ENCODE measurements at regions not wholly inside any gene's neighbourhood (a gene's known extent, or its start where the extent isn't known, plus 50 kb on each side); places are given as distances from the start of the nearest gene placed in this dataset.
"Not testable (repeated sequence)": the region's sequence is repeated elsewhere in the genome, so short reads cannot be mapped to it uniquely, and the experiment has no call there.

GRCh38 chr9:78424299-78424698 is 127.4 kb downstream of the PSAT1 start:
- Mint-ChIP-seq H3K27ac (no peak overlapping the region), H3K4me1 (peaks cover 8% of the 10 kb centered on the region), H3K9me3 (peaks cover 4 to 7% of the 10 kb centered on the region in 2 donors), H3K27me3 (peaks cover 7% of the 10 kb centered on the region), H3K4me3 (no peak overlapping the region)
- DNase-seq (no peak), ATAC-seq (no peak)

- peaks cover 8% of the 10 kb centered on the region for H3K4me1 Mint-ChIP-seq
- DNase-seq, result no peak
- H3K27ac Mint-ChIP-seq, result no peak overlapping the region
- no peak overlapping the region for H3K4me3 Mint-ChIP-seq
- H3K27me3 Mint-ChIP-seq, result peaks cover 7% of the 10 kb centered on the region
- peaks cover 4 to 18% of the 10 kb centered on the region in 2 donors for H3K9me3 Mint-ChIP-seq
- no peak for ATAC-seq
Measured at GRCh38 chr9:78428640-78429039, 131.7 kb downstream of the PSAT1 start.

- Mint-ChIP-seq H3K27ac (no peak overlapping the region), H3K4me3 (no peak overlapping the region), H3K9me3 (peaks cover 4 to 18% of the 10 kb centered on the region in 2 donors), H3K4me1 (peaks cover 8% of the 10 kb centered on the region), H3K27me3 (peaks cover 7% of the 10 kb centered on the region)
- ATAC-seq, result no peak
- no peak for DNase-seq
Measured at GRCh38 chr9:78430387-78430786, 133.5 kb downstream of the PSAT1 start.

- H3K4me1 Mint-ChIP-seq, result not testable (repeated sequence)
Measured at GRCh38 chr9:78431039-78431438, 134.1 kb downstream of the PSAT1 start.

GRCh38 chr9:78436873-78437272 is 139.9 kb downstream of the PSAT1 start:
- Mint-ChIP-seq H3K9me3 (no peaks in the 10 kb centered on the region), H3K4me1 (no peaks in the 10 kb centered on the region)

More at GRCh38 chr9:78431039-78431438, 134.1 kb downstream of the PSAT1 start:
- not testable (repeated sequence) for H3K4me3 Mint-ChIP-seq, H3K27ac Mint-ChIP-seq, DNase-seq, H3K27me3 Mint-ChIP-seq, ATAC-seq
- peaks cover 4 to 18% of the 10 kb centered on the region in 2 donors for H3K9me3 Mint-ChIP-seq

GRCh38 chr9:78437296-78437695 is 140.4 kb downstream of the PSAT1 start:
- Mint-ChIP-seq H3K27me3 (peaks cover 41% of the 10 kb centered on the region), H3K4me1 (no peaks in the 10 kb centered on the region), H3K9me3 (no peaks in the 10 kb centered on the region), H3K4me3 (no peak overlapping the region), H3K27ac (no peak overlapping the region)
- no peak for ATAC-seq
- DNase-seq, result no peak

More at GRCh38 chr9:78436873-78437272, 139.9 kb downstream of the PSAT1 start:
- H3K27me3 Mint-ChIP-seq, result peaks cover 41% of the 10 kb centered on the region
- no peak overlapping the region for H3K4me3 Mint-ChIP-seq
- ATAC-seq, result no peak
- no peak for DNase-seq
- no peak overlapping the region for H3K27ac Mint-ChIP-seq

- H3K4me3 Mint-ChIP-seq, result no peak overlapping the region
- ATAC-seq (no peak), DNase-seq (no peak)
- H3K27me3 Mint-ChIP-seq, result peaks cover 41% of the 10 kb centered on the region
- no peaks in the 10 kb centered on the region for H3K4me1 Mint-ChIP-seq
- H3K9me3 Mint-ChIP-seq, result no peaks in the 10 kb centered on the region
- no peak overlapping the region for H3K27ac Mint-ChIP-seq
Measured at GRCh38 chr9:78437806-78438205, 140.9 kb downstream of the PSAT1 start.

- no peak overlapping the region for H3K27ac Mint-ChIP-seq
- H3K4me1 Mint-ChIP-seq, result no peaks in the 10 kb centered on the region
- no peak overlapping the region for H3K4me3 Mint-ChIP-seq
- ATAC-seq (no peak), DNase-seq (no peak)
- no peaks in the 10 kb centered on the region for H3K9me3 Mint-ChIP-seq
- peaks cover 41% of the 10 kb centered on the region for H3K27me3 Mint-ChIP-seq
Measured at GRCh38 chr9:78438211-78438610, 141.3 kb downstream of the PSAT1 start.

- ATAC-seq (no peak), DNase-seq (no peak)
- H3K4me1 Mint-ChIP-seq, result no peaks in the 10 kb centered on the region
- H3K4me3 Mint-ChIP-seq, result no peak overlapping the region
- no peak overlapping the region for H3K27ac Mint-ChIP-seq
- no peaks in the 10 kb centered on the region for H3K9me3 Mint-ChIP-seq
- peaks cover 41% of the 10 kb centered on the region for H3K27me3 Mint-ChIP-seq
Measured at GRCh38 chr9:78438780-78439179, 141.9 kb downstream of the PSAT1 start.

GRCh38 chr9:78439190-78439865 is 142.4 kb downstream of the PSAT1 start:
- ATAC-seq (peak; percentile 36), DNase-seq (peak; percentile 60 to 63)
- Mint-ChIP-seq H3K27me3 (peaks cover 41% of the 10 kb centered on the region), H3K4me1 (no peaks in the 10 kb centered on the region), H3K9me3 (no peaks in the 10 kb centered on the region), H3K4me3 (no peak overlapping the region), H3K27ac (no peak overlapping the region)

- Mint-ChIP-seq H3K9me3 (no peaks in the 10 kb centered on the region), H3K4me3 (no peak overlapping the region), H3K27me3 (peaks cover 41% of the 10 kb centered on the region), H3K4me1 (no peaks in the 10 kb centered on the region), H3K27ac (no peak overlapping the region)
- ATAC-seq (no peak), DNase-seq (no peak)
Measured at GRCh38 chr9:78439866-78440830, 143.2 kb downstream of the PSAT1 start.

GRCh38 chr9:78441396-78441795 is 144.5 kb downstream of the PSAT1 start:
- no peaks in the 10 kb centered on the region for H3K9me3 Mint-ChIP-seq
- no peak overlapping the region for H3K27ac Mint-ChIP-seq
- H3K4me1 Mint-ChIP-seq, result no peaks in the 10 kb centered on the region
- H3K4me3 Mint-ChIP-seq, result no peak overlapping the region
- no peak for DNase-seq
- no peak for ATAC-seq
- H3K27me3 Mint-ChIP-seq, result peaks cover 41% of the 10 kb centered on the region

GRCh38 chr9:78441822-78442431 is 145.0 kb downstream of the PSAT1 start:
- H3K4me3 Mint-ChIP-seq, result no peak overlapping the region

GRCh38 chr9:78442577-78442976 is 145.7 kb downstream of the PSAT1 start:
- H3K4me3 Mint-ChIP-seq, H3K4me1 Mint-ChIP-seq: not testable (repeated sequence)
- H3K27me3 Mint-ChIP-seq, result peaks cover 30% of the 10 kb centered on the region

More at GRCh38 chr9:78441822-78442431, 145.0 kb downstream of the PSAT1 start:
- DNase-seq (no peak), ATAC-seq (peak; percentile 22)
- Mint-ChIP-seq H3K4me1 (no peaks in the 10 kb centered on the region), H3K9me3 (no peaks in the 10 kb centered on the region), H3K27ac (no peak overlapping the region), H3K27me3 (peaks cover 37% of the 10 kb centered on the region)

GRCh38 chr9:78443946-78444345 is 147.0 kb downstream of the PSAT1 start:
- ATAC-seq, result no peak
- no peak overlapping the region for H3K4me3 Mint-ChIP-seq
- H3K9me3 Mint-ChIP-seq, result no peaks in the 10 kb centered on the region
- no peak overlapping the region for H3K27ac Mint-ChIP-seq
- no peak for DNase-seq
- no peaks in the 10 kb centered on the region for H3K4me1 Mint-ChIP-seq
- H3K27me3 Mint-ChIP-seq, result peaks cover 18% of the 10 kb centered on the region

More at GRCh38 chr9:78442577-78442976, 145.7 kb downstream of the PSAT1 start:
- not testable (repeated sequence) for H3K9me3 Mint-ChIP-seq, ATAC-seq, DNase-seq, H3K27ac Mint-ChIP-seq

Data from stimulated activated naive CD8-positive, alpha-beta T cell treated with anti-CD3 and anti-CD28 coated beads, Interleukin-15, amount 100 ng/mL, for 72 hours (primary cell).